ENCODE measurements at regions not wholly inside any gene's neighbourhood (a gene's known extent, or its start where the extent isn't known, plus 50 kb on each side); places are given as distances from the start of the nearest gene placed in this dataset.

DNA sequence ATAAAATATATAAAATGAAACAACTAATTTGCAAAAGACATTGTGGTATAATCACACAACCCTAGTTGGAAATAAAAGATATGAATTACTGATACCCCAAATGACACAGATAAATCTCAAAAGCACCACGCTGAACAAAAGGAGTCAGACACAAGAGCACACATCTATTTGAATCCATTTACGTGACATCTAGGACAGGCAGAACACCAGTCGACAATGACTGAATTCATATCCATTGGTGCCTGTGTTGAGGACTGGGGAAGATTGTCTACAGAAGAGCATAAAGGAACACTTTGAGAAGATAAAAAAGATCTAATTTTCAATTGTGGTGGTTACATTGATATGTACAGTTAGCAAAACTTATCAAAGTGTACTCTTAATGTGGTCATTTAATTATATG lies 874.1 kb downstream of the LTN1 start:
- TF ChIP-seq, protein P1, sequence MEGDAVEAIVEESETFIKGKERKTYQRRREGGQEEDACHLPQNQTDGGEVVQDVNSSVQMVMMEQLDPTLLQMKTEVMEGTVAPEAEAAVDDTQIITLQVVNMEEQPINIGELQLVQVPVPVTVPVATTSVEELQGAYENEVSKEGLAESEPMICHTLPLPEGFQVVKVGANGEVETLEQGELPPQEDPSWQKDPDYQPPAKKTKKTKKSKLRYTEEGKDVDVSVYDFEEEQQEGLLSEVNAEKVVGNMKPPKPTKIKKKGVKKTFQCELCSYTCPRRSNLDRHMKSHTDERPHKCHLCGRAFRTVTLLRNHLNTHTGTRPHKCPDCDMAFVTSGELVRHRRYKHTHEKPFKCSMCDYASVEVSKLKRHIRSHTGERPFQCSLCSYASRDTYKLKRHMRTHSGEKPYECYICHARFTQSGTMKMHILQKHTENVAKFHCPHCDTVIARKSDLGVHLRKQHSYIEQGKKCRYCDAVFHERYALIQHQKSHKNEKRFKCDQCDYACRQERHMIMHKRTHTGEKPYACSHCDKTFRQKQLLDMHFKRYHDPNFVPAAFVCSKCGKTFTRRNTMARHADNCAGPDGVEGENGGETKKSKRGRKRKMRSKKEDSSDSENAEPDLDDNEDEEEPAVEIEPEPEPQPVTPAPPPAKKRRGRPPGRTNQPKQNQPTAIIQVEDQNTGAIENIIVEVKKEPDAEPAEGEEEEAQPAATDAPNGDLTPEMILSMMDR (IDR thresholded peaks at IDR 0.05): no peak
- TF ChIP-seq, protein P2, sequence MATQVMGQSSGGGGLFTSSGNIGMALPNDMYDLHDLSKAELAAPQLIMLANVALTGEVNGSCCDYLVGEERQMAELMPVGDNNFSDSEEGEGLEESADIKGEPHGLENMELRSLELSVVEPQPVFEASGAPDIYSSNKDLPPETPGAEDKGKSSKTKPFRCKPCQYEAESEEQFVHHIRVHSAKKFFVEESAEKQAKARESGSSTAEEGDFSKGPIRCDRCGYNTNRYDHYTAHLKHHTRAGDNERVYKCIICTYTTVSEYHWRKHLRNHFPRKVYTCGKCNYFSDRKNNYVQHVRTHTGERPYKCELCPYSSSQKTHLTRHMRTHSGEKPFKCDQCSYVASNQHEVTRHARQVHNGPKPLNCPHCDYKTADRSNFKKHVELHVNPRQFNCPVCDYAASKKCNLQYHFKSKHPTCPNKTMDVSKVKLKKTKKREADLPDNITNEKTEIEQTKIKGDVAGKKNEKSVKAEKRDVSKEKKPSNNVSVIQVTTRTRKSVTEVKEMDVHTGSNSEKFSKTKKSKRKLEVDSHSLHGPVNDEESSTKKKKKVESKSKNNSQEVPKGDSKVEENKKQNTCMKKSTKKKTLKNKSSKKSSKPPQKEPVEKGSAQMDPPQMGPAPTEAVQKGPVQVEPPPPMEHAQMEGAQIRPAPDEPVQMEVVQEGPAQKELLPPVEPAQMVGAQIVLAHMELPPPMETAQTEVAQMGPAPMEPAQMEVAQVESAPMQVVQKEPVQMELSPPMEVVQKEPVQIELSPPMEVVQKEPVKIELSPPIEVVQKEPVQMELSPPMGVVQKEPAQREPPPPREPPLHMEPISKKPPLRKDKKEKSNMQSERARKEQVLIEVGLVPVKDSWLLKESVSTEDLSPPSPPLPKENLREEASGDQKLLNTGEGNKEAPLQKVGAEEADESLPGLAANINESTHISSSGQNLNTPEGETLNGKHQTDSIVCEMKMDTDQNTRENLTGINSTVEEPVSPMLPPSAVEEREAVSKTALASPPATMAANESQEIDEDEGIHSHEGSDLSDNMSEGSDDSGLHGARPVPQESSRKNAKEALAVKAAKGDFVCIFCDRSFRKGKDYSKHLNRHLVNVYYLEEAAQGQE (IDR thresholded peaks at IDR 0.05; ENCODE audit: insufficient read depth in 1 of 2, low read depth in 2 of 2, low read length in 1 of 2): no peak
- TF ChIP-seq POLR2AphosphoS5 (IDR thresholded peaks at IDR 0.05; ENCODE audit: low read depth, low read length) (no peak), TCF7L2 (IDR thresholded peaks at IDR 0.05; ENCODE audit: low read depth, low read length) (no peak), SIN3A (IDR thresholded peaks at IDR 0.05; ENCODE audit: borderline replicate concordance, insufficient read depth, low read depth, low read length) (no peak)
